GM23248 (cell line): ENCODE measurements at regions not wholly inside any gene's neighbourhood (a gene's known extent, or its start where the extent isn't known, plus 50 kb on each side); places are given as distances from the start of the nearest gene placed in this dataset.

Experiments
- EZH2 ChIP-seq: fragments of 200-600 bp; sonication (generic); IDR thresholded peaks from 2 replicates; pipeline ENCODE4 v1.6.1; 2018; ENCODE audit warnings: antibody characterized with exemption, mild to moderate bottlenecking; ENCODE audit not compliant: insufficient read depth, poor library complexity, severe bottlenecking
- EZH2phosphoT487 ChIP-seq: fragments of 200-600 bp; sonication (generic); IDR thresholded peaks from 2 replicates; pipeline ENCODE4 v1.6.1; 2018; ENCODE audit warnings: antibody characterized with exemption, moderate library complexity, mild to moderate bottlenecking, low read depth; ENCODE audit not compliant: insufficient read depth

DNA sequence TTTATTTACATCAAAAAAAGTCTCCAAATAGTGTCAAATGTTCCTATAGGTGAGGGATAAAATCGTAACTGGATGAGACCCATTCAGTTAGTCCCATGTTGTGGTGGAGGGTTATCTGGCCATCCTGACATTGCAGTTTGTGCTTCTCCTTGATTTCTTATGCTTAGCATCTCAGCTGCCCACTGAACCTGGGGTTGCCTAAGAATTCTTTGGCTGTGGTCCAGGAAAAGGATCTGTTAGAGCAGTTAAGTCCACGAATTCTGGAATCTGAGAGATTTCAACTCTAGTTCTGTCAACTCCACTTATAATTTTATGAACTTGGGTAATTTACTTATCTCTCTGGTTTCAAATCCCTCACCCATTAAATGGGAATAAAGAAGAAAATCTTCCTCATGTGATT, 1673.4 kb downstream of the REEP3 start:
- TF ChIP-seq EZH2phosphoT487 (no peak), EZH2 (no peak)
